PC-9 (cell line): ENCODE measurements at regions not wholly inside any gene's neighbourhood (a gene's known extent, or its start where the extent isn't known, plus 50 kb on each side); places are given as distances from the start of the nearest gene placed in this dataset.

Experiments
- EZH2 ChIP-seq: fragments of 200-600 bp; sonication (generic); IDR thresholded peaks from 2 replicates; pipeline ENCODE4 v1.8.0; 2017; ENCODE audit warnings: antibody characterized with exemption, low read depth
- TF ChIP-seq, protein P1 (sequence below): fragments of 200-600 bp; sonication (generic); conservative IDR thresholded peaks from 2 replicates; pipeline ENCODE4 v1.6.1; 2017; ENCODE audit warnings: mixed run types, antibody characterized with exemption, mild to moderate bottlenecking, moderate library complexity

DNA sequence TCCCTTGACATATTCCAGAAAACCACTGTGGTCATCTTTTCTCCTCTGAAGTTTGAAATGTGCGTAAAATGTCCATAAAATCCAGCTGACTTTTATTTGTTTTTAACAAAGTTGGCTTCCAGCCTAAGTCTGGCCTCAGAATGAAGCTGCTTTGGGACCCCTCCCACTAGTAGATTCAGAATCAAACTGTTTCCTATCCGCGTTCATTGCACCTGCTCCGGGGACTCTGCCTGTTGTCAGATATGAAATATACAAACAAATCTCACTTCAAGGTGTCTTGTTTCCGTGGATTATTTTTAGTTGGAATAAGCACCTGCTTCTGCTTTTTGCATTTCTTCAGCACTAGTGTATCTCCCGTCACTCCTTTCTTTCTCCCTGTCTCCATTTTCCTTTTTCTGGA, 115.7 kb upstream of the FHL2 start:
- TF ChIP-seq, protein P1, sequence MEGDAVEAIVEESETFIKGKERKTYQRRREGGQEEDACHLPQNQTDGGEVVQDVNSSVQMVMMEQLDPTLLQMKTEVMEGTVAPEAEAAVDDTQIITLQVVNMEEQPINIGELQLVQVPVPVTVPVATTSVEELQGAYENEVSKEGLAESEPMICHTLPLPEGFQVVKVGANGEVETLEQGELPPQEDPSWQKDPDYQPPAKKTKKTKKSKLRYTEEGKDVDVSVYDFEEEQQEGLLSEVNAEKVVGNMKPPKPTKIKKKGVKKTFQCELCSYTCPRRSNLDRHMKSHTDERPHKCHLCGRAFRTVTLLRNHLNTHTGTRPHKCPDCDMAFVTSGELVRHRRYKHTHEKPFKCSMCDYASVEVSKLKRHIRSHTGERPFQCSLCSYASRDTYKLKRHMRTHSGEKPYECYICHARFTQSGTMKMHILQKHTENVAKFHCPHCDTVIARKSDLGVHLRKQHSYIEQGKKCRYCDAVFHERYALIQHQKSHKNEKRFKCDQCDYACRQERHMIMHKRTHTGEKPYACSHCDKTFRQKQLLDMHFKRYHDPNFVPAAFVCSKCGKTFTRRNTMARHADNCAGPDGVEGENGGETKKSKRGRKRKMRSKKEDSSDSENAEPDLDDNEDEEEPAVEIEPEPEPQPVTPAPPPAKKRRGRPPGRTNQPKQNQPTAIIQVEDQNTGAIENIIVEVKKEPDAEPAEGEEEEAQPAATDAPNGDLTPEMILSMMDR, result no peak
- TF ChIP-seq EZH2, result no peak
